ENCODE measurements at regions not wholly inside any gene's neighbourhood (a gene's known extent, or its start where the extent isn't known, plus 50 kb on each side); places are given as distances from the start of the nearest gene placed in this dataset.
A peak's percentile ranks its signal among the peaks of the same experiment; 100 is the strongest.
"Not testable (repeated sequence)": the region's sequence is repeated elsewhere in the genome, so short reads cannot be mapped to it uniquely, and the experiment has no call there.

- not testable (repeated sequence) for DNase-seq
Measured at GRCh38 chr22:22296047-22296446, 51.5 kb downstream of the VPREB1 start.

- DNase-seq: not testable (repeated sequence)
Measured at GRCh38 chr22:22297159-22297793, 52.7 kb downstream of the VPREB1 start.

GRCh38 chr22:22297794-22298653 lies 53.4 kb downstream of the VPREB1 start:
- peak; percentile 31 for DNase-seq

DNA sequence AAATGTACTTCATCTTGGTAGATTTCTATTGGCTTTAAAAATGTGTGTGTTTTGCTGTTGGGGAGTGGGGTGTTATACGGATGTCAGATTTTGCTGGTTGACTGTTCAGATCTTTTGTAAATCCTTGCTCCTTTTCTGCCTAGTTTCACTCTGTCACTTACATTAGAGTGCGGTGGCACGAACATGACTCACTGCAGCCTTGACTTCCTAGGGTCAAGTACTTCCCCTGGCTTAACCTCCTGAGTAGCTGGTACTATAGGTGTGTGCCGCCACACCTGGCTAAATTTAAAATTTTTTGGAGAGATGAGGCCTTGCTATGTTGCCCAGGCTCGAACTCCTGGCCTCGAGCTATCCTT lies 54.0 kb downstream of the VPREB1 start:
- not testable (repeated sequence) for DNase-seq

GRCh38 chr22:22300511-22300910 lies 55.9 kb downstream of the VPREB1 start:
- DNase-seq: not testable (repeated sequence)

DNA sequence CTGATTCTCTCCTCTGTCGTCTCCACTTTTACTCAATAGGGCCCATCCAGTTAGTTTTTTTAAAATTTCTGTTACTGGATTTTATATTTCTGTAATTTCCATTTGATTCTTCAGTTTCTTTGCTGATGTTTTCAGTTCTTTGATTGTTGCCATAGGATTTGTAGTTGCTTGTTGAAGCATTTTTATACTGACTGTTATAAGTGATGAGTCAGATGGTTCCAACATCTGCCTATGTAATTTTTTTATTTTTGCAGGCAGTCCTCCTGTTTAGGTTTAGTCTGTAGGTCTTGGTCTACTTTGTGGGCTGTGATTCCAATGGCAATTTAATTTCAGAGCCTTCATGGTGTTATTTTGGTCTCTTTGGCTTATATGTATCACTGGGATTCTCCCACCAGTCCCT lies 56.4 kb downstream of the VPREB1 start:
- DNase-seq: not testable (repeated sequence)

DNA sequence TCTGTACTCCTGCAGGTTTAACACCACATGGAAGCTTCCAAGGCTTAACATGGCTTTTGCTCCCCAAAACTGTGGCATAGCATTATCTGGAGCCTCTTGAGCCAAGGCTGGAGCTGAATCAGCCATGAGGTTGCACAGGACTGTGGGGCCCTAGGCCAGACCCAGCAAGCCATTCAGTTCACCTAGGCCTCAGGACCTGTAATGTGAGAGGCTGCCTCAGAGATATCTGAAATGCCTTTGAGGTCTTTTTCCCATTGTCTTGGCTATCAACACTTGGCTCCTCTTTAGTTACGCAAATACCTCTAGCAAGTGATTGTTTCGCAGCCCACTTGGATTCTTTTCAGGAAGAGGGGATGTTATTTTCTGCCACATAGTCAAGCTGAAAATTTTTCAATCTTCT lies 72.0 kb downstream of the VPREB1 start:
- no peak for DNase-seq

GRCh38 chr22:22318723-22319465 lies 74.3 kb downstream of the VPREB1 start:
- DNase-seq: no peak

DNA sequence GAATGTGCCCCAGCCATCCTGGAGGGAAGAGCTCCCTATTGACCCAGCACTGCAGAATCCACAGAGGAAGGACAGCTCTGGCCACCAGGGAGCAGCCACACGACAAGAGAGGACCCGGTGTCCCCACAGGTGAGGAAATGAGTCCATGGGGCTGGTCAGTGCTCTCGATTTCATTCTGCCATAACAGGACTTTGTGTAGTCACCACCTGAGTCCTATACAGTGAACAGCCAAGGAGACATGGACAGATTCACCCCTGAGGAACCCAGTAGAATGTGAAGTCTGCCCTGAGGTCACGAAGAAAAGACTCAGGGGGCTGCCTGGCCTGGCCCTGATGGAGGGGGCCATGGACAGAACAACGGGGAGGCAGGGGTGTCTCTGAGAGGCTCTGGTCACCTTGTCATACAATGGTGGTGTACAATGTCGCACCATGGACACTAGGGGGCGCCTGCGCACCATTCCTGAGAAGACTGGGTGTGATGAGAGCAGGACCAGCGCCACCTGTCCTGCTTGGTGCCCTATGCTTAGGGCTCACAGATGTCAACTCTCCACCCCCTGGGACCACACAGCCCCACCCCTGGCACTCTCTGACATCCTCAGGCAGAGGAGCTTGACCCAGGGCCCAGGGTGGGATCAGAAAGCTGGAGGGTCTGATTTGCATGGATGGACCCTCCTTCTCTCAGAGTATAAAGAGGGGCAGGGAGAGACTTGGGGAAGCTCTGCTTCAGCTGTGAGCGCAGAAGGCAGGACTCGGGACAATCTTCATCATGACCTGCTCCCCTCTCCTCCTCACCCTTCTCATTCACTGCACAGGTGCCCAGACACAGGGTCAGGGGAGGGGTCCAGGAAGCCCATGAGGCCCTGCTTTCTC lies 77.4 kb downstream of the VPREB1 start:
- peak; percentile 33 for DNase-seq

GRCh38 chr22:22322792-22323191 lies 78.2 kb downstream of the VPREB1 start:
- DNase-seq: no peak

- DNase-seq: no peak
Measured at GRCh38 chr22:22327723-22328122, 83.1 kb downstream of the VPREB1 start.

DNA sequence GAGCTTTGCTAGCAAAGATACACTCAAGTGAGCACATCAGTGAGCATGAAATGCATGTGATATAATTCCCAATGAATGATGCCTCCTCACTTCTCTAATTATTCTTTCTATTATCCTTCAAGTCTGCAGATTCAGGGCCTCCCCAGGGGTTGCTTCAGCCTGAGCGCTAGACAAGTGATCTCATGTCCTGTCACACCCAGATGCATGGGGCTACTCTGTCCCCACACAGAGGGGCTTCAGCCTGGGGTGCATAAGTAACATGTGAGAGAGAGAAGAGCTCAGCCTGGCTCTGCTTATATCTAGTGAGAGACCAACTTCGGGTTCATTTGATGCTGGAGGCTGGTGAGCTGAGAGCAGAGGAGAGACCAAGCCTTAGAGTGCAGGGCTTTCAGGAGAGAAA lies 85.2 kb downstream of the VPREB1 start:
- no peak for DNase-seq

GRCh38 chr22:22335640-22336039 lies 91.1 kb downstream of the VPREB1 start:
- not testable (repeated sequence) for DNase-seq

DNA sequence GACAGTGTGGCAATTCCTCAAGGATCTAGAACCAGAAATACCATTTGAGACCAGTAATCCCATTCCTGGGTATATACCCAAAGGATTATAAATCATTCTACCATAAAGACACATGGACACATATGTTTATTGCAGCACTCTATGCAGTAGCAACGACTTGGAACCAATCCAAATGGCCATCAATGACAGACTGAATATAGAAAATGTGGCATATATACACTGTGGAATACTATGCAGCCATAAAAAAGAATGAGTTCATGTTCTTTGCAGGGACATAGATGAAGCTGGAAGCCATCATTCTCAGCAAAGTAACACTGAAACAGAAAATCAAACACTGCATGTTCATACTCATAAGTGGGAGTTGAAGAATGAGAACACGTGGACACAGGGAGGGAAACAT lies 91.7 kb downstream of the VPREB1 start:
- DNase-seq: not testable (repeated sequence)

DNA sequence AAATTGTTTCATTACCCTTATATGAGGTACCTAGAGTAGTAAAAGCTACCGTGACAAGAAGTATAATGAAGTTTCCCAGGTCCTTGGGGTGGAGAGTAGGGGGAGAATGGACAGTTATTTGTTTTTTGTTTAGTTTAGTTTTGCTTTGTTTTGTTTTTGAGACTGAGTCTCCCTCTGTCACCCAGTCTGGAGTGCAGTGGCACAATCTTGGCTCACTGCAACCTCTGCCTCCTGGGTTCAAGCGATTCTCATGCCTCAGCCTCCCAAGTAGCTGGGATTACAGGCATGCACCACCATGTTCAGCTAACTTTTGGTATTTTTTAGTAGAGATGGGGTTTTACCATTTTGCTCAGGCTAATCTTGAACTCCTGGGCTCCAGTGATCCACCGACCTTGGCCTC lies 94.2 kb downstream of the VPREB1 start:
- DNase-seq: not testable (repeated sequence)

DNA sequence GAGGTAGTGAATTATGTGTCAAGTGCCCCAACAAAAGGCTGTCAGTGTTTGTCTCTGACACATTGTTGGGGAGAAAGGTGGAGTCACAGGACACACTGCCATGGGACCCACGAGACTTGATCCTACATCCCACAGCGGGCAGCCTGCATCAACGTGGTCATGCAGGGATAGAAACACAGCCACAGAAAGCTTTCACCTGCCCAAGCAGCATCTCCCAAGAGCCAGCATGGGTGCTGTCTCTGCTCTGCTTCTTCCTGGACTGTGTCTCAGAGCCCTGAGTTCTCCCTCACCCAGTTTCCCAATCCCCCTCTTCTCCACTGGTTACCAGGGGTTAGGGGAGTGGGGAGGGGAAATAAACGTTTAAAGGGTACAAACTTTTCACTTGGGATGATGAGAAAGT lies 97.2 kb downstream of the VPREB1 start:
- no peak for DNase-seq

DNA sequence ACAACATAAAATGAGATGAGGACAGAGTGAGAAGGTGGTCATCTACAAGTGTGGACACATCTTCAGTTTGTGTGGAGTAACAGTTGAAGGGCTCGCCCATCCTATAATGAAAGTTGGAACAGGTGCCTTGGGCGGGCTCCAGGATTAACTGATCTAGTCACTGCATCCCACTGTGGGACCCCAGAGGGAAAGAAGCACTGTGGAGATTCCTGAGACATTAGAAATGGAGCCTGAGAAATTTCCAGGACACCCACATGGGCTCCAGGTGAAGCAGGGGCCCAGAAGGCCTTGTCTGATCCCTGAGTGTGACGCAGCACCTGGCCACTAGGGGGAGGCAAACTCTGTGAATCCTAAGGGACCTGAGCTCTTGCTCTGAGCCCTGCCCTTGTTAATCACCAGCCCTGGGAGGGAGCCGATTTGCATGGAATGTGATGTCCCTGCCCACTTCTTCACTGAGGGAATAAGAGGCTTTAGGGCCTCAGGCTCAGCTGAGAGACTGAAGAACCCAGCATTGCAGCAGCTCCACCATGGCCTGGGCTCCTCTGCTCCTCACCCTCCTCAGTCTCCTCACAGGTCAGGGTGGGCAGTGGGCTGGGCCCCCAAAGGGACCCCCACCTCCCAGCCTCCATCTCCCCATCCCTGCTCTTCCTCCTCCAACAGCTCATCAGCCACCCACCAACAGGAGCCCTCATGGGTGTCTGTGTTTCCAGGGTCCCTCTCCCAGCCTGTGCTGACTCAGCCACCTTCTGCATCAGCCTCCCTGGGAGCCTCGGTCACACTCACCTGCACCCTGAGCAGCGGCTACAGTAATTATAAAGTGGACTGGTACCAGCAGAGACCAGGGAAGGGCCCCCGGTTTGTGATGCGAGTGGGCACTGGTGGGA lies 98.4 kb downstream of the VPREB1 start:
- DNase-seq: no peak

- peak; percentile 17 for DNase-seq
Measured at GRCh38 chr22:22343581-22344296, 99.2 kb downstream of the VPREB1 start.

DNA sequence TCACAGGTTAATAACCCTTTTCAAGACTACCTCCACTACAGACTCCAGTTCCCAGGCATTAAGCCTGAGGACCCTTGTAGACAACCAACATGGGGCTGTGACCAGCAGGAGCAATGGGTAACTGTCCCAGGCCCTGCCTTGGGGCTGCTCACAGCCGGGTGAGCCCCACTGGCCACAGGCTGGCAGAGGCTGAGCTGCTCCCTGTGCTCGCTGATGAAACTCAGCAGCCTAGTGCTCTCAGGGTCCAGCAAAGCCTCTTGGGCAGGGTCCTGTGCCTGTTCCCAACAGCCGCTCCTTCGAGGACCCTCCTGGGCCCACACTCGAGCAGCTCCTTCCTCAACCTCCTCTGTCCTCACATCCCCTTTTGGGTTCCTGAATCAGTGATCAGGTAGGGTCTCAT lies 99.8 kb downstream of the VPREB1 start:
- DNase-seq: no peak

GRCh38 chr22:22345781-22346180 lies 101.2 kb downstream of the VPREB1 start:
- DNase-seq: no peak

Measured in GF-D8 (cell line).